T-helper 2 cell (primary cell): ENCODE measurements at regions not wholly inside any gene's neighbourhood (a gene's known extent, or its start where the extent isn't known, plus 50 kb on each side); places are given as distances from the start of the nearest gene placed in this dataset.

ENCODE experiments used
- DNase-seq, 5 experiments: peaks; one replicate each; pipeline versions ENCODE4 v3.0.0 to v3.0.0-alpha.2; 2012 to 2022

DNA sequence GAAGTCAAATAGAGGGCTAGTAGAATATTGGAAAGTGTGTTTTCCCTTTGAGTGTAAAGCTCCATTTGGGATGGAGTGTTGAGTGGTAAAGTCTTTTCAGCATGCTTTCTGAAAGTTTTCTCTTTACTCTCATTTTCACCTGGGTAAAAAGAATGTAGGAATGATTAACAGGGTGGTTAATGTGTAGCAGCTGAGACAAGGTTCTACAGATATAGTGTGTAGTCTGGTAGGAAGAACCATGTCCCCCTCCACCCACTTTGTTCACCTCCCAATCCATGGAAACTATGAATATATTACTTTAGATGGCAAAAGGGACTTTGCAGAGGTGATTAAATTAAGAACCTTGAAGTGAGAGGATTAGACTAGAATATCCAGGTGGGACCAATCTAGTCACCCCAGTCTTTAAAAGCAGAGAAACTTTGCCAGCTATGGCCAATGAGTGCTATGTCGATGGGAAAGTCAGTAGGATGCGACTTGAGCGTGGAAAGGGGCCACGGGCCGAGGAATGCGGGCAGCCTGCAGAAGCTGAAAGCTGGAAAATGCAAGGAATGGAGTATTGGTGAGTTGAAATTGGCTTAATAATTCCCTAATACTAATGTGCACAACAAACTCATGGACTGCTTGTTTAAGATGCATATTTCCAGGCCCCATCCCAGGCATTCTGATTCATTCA is 166.3 kb upstream of the AHR start:
- DNase-seq, result no peak

DNA sequence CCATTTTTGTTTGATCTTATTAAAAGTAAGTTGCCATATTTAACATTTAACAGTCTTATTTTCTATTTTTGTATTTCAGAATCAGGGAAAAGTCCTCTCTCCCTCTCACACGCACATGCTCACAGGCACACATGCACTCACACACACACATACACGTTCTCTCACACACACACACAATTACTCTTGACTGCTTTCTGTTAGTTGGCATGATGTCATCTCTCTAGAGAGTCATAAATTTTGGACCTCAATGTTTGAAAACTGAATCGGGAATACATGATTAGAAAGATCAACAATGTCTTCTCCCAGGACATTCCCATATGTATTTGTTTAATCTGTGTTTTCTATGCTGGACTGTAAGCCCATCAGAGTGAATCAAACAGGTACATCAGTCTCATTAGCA is 165.7 kb upstream of the AHR start:
- DNase-seq, result no peak

DNA sequence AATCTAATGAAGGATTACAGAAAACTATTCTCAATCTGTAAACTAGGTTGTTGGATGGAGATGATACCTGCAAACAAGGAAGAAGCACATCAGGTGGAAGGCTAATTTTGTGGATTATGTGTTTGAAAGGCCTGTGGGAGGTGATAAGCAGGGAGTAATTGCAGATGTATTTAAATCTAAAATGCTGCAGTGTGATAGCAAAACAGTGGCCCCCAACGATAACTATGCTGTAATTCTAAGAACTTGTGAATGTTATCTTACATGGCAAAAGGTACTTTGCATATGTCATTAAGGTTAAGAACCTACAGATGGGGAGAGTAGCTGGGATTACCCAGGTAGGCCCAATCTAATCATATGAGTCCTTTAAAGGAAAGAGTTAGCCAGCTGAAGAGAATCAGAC is 164.5 kb upstream of the AHR start:
- no peak for DNase-seq

DNA sequence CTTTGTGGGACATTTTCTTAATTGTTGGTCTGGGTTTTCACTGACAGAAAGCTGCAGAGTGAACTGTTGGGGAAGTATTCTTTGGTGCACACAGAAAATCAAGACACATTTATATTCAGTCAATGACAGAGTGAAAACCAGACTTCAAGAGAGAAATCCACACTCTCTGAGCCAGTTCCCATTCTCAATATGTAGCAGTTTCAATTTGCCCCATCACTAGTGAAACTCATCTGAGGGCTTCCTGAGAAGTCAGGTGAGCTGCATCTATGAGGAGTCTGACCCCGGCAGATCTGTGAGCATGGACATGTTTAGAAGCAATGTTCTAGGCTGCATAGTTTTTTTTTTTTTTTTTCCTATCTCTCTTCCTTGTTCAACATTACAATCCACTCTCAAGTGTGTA is 163.7 kb upstream of the AHR start:
- DNase-seq, result peak in 1 of 5 experiments; percentile 87

DNA sequence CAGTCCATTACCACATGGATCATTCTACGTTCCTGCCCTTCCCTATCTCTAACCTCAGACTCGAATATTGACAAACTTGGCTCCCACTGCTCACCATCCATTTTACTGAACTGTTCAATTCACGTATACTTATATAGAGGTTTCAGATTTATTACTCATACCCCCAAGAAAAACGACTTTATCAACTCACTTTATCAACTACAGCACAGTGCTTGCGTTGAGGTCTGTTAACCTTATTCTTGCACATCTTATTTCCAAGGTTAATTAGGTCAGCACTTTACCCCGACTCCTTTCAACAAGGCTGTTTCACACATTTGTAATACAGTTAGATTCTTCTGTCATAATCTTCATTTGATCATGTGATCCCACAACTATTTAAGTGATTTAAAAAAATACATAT is 162.3 kb upstream of the AHR start:
- DNase-seq, result peak in 1 of 5 experiments; percentile 91

DNA sequence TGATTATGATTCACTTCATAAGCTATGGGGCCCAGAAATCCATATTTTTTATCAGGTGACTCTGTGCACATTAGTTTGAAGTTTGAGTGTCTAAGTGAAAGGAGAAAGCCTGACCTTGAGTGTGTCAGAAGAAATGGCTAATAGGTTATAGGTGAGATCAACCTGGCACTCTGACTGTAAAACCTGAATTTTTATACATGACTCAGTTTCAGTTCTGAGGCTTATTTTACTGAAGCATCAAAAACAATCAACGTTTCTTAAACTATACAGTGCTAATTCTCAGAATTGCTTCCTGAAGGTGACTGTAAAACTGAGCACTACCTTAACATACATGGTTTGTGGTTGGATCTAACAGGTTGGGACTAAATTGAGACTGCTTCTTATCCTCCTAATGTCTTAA is 159.4 kb upstream of the AHR start:
- DNase-seq, result peak in 1 of 5 experiments; percentile 85

DNA sequence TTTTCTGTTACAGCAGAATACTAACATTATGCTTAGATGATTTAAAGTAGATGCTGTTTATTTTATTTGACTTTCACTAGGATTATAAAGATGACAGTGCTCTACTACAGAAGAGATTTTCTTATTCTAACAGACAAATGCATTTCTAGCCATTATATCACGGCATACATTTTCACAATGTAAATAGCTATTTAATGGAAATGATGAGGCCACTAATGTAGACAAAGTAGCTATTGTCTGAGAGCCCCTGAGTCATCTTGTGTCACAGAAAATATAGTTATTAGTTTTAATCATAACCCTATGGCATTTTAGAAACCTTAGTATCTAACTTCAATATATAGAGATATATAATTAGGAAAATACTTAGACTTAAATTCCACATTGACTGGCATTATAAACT is 158.0 kb upstream of the AHR start:
- DNase-seq, result no peak

DNA sequence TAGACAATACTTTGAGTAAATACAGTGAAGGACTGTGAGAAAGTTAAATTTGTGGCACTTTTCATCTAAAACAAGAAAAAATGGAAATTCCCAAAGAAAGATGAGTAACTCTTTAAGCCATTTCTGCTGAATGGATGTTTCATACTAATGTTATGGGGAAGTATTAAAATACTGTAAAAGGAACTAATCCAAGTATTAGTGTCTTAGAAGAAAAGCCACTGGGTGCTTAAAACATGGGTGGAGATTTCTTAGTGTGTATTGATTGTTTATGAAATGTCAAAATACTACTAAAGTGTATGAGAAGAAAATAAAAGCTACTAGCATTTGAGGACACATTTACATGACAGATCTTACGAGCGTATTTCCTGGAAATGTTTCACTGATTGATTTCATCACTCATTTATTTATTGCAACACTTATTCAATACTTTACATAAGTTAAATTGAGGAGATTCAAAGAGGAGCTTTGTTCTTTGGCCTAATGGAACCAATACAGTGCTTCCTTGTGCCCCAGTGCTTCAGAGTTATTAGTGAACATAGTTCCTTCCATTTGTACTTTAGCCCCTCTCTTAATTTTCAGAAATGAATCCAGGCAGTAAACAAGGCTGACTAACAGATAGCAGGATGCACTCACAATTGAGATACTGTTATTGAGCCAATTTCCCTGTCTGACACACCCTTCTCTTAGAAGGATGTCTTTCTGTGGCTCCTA is 155.5 kb upstream of the AHR start:
- no peak for DNase-seq

DNA sequence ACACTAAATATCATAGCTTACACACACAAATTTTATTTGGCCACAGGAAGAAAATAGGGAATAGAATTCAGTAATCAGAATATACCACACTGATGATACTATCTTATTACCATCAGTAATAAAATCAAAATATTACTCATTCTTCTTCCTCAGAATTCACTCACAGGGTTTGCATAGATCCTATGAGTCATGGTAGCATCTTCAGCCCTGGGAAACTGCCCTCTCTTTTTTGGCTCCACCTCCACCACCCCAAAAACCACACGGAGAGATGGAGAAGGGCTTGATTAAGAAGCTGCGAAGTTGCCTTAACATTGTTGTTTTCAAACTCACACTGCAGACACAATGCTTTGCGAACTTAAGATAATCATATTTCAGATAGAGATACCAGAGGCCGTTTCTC is 154.1 kb upstream of the AHR start:
- DNase-seq, result peak in 3 of 5 experiments; percentile 22 to 96 (median 52)

DNA sequence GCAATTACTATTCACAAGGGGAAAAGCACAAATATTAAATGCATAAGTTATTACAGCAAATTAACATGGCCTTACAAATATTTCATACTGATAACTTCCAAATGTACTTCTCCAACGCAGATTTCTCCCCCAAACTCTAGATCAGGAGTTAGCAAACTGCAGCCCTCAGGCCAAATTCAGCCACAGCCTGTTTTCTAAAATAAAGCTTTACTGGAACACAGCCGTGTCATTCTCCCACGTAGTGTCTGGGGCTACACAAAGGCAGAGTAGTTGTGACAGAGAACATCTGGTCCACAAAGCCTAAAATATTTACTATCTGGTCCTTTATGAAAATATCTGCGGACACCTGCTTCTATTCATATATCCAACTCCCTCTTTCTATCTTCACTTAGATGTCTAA is 151.8 kb upstream of the AHR start:
- DNase-seq, result no peak

DNA sequence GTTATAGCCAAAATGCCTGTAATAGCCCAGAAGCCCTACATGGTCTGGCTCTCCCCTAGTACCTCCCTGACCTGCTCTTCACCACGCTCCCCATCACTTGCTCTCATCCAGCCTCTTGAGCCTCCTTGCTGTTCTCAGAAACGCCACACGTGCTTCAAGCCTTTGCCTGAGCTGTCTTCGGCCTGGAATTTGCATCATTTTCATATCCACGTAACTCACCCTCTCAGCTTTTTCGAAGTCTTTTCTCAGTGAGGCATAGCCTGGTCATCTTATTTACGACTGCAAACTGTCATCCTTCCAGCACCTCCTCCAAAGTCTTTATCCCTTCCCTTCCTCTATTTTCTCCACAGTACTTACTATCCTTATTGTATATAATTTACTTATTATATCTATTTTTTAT is 151.0 kb upstream of the AHR start:
- no peak for DNase-seq

DNA sequence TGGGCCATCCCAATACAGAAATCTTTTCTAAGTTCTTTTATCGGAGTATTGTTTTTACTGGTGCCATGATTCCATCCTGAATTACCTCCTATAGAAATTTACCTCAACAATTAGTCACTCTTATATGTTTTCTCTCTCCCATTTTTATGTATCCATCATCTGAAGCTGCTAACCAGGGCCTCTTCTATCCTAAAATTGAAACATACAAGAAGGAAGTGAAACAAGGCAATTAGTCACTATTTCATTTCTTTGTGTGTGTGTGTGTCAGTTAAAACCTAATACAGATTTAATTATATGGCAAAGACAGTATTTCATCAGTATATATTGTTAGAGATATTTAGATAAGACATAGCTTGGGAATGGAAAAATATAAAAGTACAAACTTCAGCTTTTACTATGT is 148.4 kb upstream of the AHR start:
- no peak for DNase-seq

DNA sequence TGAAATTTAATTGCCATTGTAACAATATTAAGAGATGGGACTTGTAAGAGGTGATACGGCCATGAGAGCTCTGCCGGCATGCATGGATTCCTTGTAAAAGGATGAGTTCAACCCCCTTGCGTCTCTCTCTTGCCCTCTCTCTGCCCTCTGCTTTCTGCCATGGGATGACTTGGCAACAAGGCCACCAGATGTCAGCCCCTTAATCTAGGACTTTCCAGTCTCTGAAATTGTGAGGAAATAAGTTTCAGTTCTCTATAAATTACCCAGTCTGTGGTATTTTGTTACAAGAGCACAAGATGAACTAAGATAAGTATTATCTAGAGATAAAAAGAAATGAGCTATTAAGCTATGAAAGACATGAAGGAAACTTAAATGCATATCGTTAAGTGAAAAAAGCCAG is 145.7 kb upstream of the AHR start:
- DNase-seq, result peak in 1 of 5 experiments; percentile 44

DNA sequence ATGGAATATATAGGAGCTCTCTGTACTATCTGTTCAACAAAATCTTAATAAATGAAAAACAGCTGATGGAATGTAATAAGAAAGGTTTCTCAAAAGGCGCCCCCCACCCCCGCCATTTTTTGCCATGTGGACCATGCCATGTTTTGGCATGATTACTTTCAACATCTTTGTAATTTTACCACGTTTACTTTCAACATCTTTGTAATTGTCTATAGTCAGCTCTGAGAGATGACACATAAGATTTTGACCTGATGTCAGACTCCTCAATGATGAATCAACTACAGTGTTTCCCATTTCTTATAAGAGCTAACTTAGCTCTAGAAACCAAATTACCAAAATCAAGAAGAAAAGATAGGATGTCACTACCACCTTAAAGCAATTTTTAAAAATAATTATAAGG is 144.9 kb upstream of the AHR start:
- no peak for DNase-seq

DNA sequence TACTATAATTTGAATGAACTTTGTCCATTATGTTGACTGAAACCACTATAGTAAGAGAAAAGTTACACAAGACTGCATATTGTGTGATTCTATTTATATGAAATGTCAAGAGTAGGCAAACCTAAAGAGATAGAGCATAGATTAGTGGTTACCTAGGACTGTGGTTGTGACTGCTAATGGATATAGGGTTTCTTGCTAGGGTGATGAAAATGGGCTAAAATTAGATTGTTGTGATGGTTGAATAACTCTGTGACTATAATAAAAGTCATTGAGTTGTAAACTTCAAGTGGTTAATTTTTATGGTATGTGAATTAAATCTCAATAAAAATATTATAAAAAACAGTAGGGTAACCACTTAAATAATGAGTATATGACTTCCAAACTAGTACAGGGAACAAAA is 142.9 kb upstream of the AHR start:
- no peak for DNase-seq

DNA sequence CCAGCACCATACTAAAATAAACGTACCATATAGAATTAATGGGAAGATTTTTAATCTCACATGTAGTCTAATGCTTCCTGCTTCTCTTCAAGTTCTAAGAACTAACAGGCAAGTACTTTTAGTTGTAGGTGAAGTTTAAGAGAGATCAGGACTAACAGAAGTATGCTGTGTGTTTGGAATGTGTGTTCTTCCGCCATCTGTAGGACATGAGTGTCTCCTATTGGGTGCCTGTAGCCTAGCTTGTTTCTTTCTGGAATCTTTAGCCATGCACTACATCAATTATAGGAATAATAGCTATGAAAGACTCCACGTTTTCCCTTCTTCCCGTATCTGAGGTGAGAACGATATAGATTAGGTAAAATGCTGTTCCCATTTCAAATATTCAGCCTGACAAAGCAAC is 140.2 kb upstream of the AHR start:
- DNase-seq, result no peak

DNA sequence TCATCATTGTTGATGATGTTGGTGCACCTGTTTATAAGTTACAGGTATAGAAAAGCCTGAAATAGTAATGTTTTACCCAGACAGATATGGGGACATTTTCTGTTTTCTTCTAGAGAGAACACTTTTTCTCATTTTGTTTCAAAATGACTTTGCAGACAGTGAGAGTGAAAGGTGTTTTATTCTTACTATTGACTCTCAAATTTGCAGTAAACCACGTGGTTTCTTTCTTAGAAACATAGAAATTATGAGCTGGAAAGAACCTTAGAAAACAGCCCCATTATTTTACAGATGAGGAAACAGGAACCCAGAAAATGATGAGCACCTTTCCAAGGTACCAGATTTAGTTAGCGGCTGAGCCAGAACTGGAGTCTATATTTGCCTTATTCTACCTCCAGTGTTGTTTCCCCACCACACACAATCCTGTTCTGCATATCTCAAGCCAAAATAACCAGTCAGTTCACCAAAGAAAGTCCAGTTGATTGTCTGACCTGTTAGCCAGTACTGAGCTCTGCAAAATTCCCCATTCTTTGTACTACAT is 138.9 kb upstream of the AHR start:
- peak in 1 of 5 experiments; percentile 78 for DNase-seq

DNA sequence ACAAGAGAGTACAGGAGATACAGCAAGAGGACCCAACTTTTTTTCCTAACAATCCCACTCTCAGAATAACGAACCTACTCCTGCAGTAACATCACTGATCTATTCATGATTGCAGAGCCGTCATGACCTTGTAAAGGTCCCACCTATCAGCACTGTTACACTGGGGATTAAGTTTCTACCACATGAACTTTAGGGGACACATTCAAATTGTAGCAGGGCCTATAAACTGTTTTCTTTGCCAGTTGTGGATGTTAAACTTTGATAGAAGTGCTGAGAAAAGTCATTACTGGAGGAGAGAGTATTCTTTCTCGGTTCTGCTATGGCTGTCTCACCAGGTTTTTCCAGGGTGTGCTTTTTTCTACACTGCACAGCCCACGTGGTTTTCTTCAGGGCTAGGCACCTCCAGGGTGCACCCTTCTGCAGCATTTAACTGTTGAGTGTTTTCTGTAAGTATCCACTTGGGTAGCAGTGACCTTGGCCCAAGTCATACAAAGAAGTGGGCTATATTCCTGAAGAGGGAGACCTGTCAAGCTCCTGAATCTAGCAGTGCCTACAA is 131.6 kb upstream of the AHR start:
- no peak for DNase-seq

DNA sequence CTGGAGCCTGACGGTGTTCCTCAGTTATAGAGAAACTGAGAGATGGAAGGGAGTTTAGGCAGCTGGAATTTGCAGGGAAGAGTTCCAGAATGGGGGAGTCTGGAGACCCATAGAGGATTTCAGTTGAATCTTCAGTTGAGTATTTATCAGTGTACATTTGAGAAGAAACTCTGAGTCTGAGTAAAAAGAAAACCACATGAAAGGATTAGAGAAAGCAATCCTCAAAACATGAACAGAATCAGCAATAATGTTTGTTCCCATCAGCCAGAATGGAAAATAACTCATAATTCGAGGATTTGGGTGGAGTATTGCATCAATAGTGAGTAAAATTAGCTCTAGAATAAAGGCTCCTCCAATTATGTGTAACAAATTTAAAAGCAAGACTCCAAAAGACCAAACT is 130.0 kb upstream of the AHR start:
- peak in 1 of 5 experiments; percentile 20 for DNase-seq

DNA sequence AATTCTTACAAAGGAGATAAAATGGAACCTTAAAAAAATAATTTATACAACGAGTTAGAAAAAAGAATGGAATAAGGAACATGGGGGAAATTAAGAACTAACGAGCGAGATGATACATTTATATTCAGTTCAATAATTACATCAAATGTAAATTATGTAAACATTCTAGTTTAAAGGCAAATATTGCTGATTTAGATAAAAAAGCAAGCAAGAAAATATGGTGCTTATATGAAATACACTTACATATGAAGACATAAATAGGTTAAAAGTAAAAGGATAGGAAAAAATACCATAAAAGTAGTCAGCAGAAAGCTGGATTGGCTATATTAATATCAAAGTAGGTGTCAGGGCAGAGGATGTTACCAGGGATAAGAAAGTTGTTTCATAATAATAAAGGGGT is 127.0 kb upstream of the AHR start:
- no peak for DNase-seq

DNA sequence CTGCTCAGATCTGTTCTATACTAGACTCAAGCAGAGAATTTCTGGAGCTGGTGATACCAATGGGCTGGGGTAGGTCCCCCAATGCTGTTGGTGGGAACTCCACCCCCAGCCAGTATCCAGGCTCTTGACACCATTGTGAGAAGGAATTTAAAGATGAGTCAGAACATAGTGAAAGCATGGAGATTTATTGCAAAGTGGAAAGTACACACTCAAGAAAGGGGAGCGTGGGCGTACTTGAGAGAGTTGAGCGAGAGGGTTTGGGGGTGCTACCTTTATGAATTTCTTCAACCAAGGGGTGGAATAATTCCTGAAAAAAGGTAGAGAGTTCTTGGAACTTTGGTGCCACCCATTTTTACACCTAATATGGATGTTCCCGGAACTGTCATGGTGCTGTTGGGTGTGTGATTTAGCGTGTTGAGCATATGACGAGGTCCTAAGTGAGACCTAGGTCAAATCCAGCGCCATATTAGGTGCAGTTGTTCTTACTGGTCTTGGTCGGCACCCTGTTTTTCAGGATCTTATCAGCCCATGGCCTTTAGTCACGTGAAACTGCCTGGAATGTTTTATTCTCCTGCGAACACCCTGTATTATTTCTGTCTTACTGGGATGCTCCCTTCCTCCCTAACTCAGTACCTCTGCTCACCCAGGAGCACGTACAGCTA is 122.0 kb upstream of the AHR start:
- no peak for DNase-seq

DNA sequence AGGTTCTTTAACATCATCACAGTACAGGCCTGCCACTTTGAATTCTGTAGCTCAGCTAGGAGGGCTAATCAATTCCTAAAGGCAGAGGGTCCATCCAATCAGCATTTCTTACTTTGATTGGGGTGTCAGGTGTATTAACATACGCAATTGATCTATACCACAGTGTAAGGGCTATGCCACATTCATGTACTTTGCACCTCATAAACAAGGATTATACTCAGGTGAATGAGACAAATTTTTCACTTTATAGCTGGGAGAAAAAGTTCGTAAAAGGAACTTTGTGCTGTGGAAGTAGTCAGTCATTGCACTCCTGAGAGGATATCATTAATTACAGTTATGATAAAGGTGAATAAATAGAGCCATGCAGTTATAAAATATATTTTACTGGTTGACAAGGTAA is 119.9 kb upstream of the AHR start:
- DNase-seq, result no peak

DNA sequence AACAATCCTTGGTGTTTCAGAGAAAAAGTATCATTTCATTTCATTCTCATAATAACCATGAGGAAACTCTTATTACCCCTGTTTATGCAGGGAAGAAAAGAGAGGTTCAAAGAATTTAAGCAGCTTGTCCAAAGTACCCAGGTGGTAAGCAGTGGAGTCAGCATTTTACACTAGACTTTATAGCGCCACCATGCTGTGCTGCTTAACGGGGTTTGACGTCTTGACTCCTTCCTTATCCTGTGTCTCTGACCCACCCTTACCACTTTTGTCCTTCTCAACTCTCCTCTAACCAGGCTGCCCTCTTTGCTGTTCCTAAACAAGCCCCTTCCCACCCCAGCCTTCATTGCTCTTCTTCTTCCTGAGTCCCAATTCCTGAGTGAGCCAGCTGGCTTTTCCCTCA is 117.0 kb upstream of the AHR start:
- no peak for DNase-seq
